ENCODE measurements at regions not wholly inside any gene's neighbourhood (a gene's known extent, or its start where the extent isn't known, plus 50 kb on each side); places are given as distances from the start of the nearest gene placed in this dataset.

GRCh38 chr20:6558341-6558740, 209.1 kb upstream of the BMP2 start:
- H3K4me1 ChIP-seq = no peaks in the 10 kb centered on the region
- 82 to 96% (median 89%) methylated on average over 2 of the region's 2 CpGs for WGBS, 5 donors
- no peak for DNase-seq
- H3K27ac ChIP-seq = no peak overlapping the region
- H3K27me3 ChIP-seq = no peaks in the 10 kb centered on the region
- no peak overlapping the region for H3K4me3 ChIP-seq
- H3K36me3 ChIP-seq = no peaks in the 10 kb centered on the region
- TF ChIP-seq POLR2A (IDR thresholded peaks at IDR 0.05) (no peak), EP300 (IDR thresholded peaks at IDR 0.05) (no peak), CTCF (IDR thresholded peaks at IDR 0.05) (no peak), POLR2AphosphoS5 (IDR thresholded peaks at IDR 0.05) (no peak)
- intact Hi-C loops (cut with DNase I; ENCODE audit: low total_unique reads) = no loop called here
- no peaks in the 10 kb centered on the region for H3K9me3 ChIP-seq

- peaks cover 0 to 13% (median 2%) of the 10 kb centered on the region in 4 donors for H3K4me1 ChIP-seq
- H3K9me3 ChIP-seq = no peaks in the 10 kb centered on the region
- H3K27ac ChIP-seq = peak overlapping the region in 4 of 5 donors; percentile 13 to 75 (median 59)
- DNase-seq = peak in 1 of 2 donors; percentile 27
- H3K4me3 ChIP-seq = peak overlapping the region in 1 of 4 donors; percentile 11
- H3K36me3 ChIP-seq = no peaks in the 10 kb centered on the region
- TF ChIP-seq CTCF (IDR thresholded peaks at IDR 0.05) (no peak), EP300 (IDR thresholded peaks at IDR 0.05) (no peak), POLR2A (IDR thresholded peaks at IDR 0.05) (no peak), POLR2AphosphoS5 (IDR thresholded peaks at IDR 0.05) (no peak)
- H3K27me3 ChIP-seq = no peaks in the 10 kb centered on the region
- WGBS, 5 donors = 51 to 70% (median 67%) methylated on average over 17 of the region's 17 CpGs
- intact Hi-C loops (cut with DNase I; ENCODE audit: low total_unique reads) = no loop called here
Observed at GRCh38 chr20:6533761-6534479, 233.6 kb upstream of the BMP2 start.

GRCh38 chr20:6533351-6533750, 234.1 kb upstream of the BMP2 start:
- WGBS, 5 donors = 11 to 24% (median 19%) methylated on average over 2 of the region's 2 CpGs
- peaks cover 0 to 13% (median 2%) of the 10 kb centered on the region in 4 donors for H3K4me1 ChIP-seq
- no peaks in the 10 kb centered on the region for H3K36me3 ChIP-seq
- peak overlapping the region in 3 of 5 donors; percentile 55 to 75 (median 63) for H3K27ac ChIP-seq
- no peak for TF ChIP-seq EP300 (IDR thresholded peaks at IDR 0.05)
- TF ChIP-seq POLR2A (IDR thresholded peaks at IDR 0.05) = no peak
- TF ChIP-seq POLR2AphosphoS5 (IDR thresholded peaks at IDR 0.05) = no peak
- TF ChIP-seq CTCF (IDR thresholded peaks at IDR 0.05) = no peak
- no peaks in the 10 kb centered on the region for H3K27me3 ChIP-seq
- H3K9me3 ChIP-seq = no peaks in the 10 kb centered on the region
- peak in 1 of 2 donors; percentile 45 for DNase-seq
- intact Hi-C loops (cut with DNase I; ENCODE audit: low total_unique reads) = no loop called here
- no peak overlapping the region for H3K4me3 ChIP-seq

- intact Hi-C loops (cut with DNase I; ENCODE audit: low total_unique reads) = no loop called here
- WGBS, 5 donors = 34 to 58% (median 44%) methylated on average over 3 of the region's 3 CpGs
Observed at GRCh38 chr20:6530779-6531315, 236.6 kb upstream of the BMP2 start.

More at GRCh38 chr20:6530779-6531315, 236.6 kb upstream of the BMP2 start:
- TF ChIP-seq POLR2AphosphoS5 (IDR thresholded peaks at IDR 0.05) (no peak), POLR2A (IDR thresholded peaks at IDR 0.05) (no peak), EP300 (IDR thresholded peaks at IDR 0.05) (no peak), CTCF (IDR thresholded peaks at IDR 0.05) (no peak)
- Histone ChIP-seq H3K4me3 (no peak overlapping the region), H3K27ac (no peak overlapping the region), H3K27me3 (no peaks in the 10 kb centered on the region), H3K36me3 (no peaks in the 10 kb centered on the region), H3K9me3 (peaks cover 0 to 4% (median 0%) of the 10 kb centered on the region in 4 donors), H3K4me1 (peaks cover 0 to 13% (median 2%) of the 10 kb centered on the region in 4 donors)
- peak in 1 of 2 donors; percentile 3 for DNase-seq
